BE2C (cell line): ENCODE measurements at regions not wholly inside any gene's neighbourhood (a gene's known extent, or its start where the extent isn't known, plus 50 kb on each side); places are given as distances from the start of the nearest gene placed in this dataset.

Experiments used
- DNase-seq: peaks from one replicate; pipeline ENCODE4 v3.0.0-alpha.2; 2020
- H3K27me3 ChIP-seq: fragments of 250-450 bp; sonication (Bioruptor Pico); 2 replicates; pipeline ENCODE4 v1.5.1; 2020; ENCODE audit warnings: mild to moderate bottlenecking
- H3K36me3 ChIP-seq: fragments of 250-450 bp; sonication (Bioruptor Pico); 2 replicates; pipeline ENCODE4 v1.5.1; 2020; ENCODE audit warnings: mild to moderate bottlenecking
- H3K4me1 ChIP-seq: fragments of 250-450 bp; sonication (Bioruptor Pico); 2 replicates; pipeline ENCODE4 v1.5.1; 2020
- H3K4me3 ChIP-seq: 2 replicates; pipeline ENCODE4 v1.5.1; 2011; ENCODE audit warnings: low read depth, low read length
- H3K9me3 ChIP-seq: fragments of 250-450 bp; sonication (Bioruptor Pico); 2 replicates; pipeline ENCODE4 v1.5.1; 2020
- CTCF ChIP-seq: IDR thresholded peaks from 2 replicates; pipeline ENCODE4 v1.5.1; 2012; ENCODE audit warnings: mild to moderate bottlenecking, low read depth, low read length

DNA sequence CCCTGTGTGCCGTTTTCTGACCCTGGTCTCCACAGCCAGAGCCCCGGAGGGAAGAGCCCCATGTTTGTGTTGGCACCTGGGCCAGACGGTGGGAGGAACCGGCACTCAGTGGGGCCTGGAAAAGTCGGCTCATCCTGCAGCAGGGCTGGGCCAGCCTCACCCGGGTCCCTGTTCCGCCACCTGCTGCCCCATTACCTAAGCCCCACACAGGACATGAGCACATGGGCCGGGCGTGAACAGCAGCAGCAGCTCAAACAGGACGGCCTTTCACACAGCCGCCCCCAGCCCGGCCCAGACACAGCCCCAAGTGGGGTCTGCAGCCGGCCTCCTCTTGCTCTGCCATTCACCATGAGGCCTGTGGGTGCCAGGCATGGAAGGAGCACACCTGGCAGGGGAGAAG, 302.4 kb downstream of the MN1 start:
- Histone ChIP-seq H3K36me3 (no peaks in the 10 kb centered on the region), H3K9me3 (no peaks in the 10 kb centered on the region), H3K4me3 (no peak overlapping the region), H3K4me1 (no peaks in the 10 kb centered on the region), H3K27me3 (no peaks in the 10 kb centered on the region)
- DNase-seq = no peak
- TF ChIP-seq CTCF = no peak

GRCh38 chr22:27501191-27501936, 300.2 kb downstream of the MN1 start:
- Histone ChIP-seq H3K36me3 (no peaks in the 10 kb centered on the region), H3K9me3 (no peaks in the 10 kb centered on the region; the same call in 1 of the 2 replicates), H3K4me3 (no peak overlapping the region), H3K27me3 (no peaks in the 10 kb centered on the region), H3K4me1 (no peaks in the 10 kb centered on the region)
- DNase-seq = no peak
- no peak for TF ChIP-seq CTCF

DNA sequence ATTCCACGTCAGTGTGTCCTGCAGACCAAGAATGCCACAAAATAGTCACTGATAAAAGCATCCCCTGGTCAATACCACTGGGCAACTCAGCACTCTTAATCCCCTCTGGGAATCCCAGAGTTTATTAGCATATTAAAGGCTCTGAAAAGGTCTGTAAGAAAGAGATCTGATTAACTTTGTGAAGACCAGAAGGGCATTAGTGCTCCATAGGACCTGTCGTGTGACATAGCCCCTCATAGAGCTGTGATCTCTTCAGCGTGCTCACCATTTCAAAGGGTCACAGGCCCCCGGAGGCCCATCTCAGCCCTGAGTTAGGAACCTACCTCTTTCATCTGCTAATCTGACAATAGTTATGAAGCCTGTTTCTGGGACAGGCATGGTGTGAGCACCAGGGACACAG, 299.2 kb downstream of the MN1 start:
- no peaks in the 10 kb centered on the region for H3K4me1 ChIP-seq
- H3K36me3 ChIP-seq = no peaks in the 10 kb centered on the region
- no peak for DNase-seq
- H3K9me3 ChIP-seq = no peaks in the 10 kb centered on the region; the same call in 1 of the 2 replicates
- TF ChIP-seq CTCF = no peak
- no peak overlapping the region for H3K4me3 ChIP-seq
- H3K27me3 ChIP-seq = no peaks in the 10 kb centered on the region

DNA sequence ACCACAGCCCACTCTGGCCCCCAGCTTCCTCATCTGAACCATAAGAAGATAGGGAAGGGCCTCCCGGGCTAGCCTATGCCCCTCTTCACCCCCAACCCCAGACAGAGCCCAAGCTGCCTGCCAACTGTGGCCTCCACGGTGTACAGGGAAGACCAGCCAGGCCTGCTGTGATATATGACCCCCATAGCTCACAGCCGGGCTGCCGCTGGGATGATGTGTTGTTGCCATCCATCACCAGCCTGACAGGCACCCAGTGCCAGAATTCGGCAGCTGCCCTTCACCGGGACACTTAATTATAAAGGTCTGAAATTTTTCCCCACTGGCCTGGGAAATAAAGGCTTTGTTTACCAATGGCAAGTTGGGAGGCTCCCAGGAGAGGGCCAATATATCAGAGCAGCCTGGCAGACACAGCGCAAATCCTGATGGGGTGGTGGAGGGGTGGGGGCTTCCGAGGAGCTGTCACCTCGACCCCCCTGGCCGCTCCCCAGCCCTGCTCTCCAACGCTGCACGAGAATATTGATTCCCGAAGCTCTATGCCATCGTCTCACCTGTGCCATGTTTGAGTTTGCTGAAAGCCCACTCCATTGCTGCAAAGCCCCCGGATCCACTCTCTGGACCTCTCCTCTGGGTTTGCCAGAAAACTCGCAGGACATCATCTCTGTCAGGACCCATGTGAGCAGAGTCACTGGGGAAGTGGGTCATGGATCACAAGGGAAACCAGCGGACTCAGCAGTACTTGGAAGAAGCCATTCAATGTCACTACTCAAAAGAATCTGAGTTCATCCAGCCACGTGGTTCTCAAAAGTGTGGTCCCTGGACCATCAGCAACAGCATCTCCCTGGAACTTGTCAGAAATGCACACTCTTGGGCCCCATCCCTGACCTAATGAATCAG, 296.9 kb downstream of the MN1 start:
- no peak for DNase-seq
- Histone ChIP-seq H3K9me3 (no peaks in the 10 kb centered on the region; the same call in 1 of the 2 replicates), H3K27me3 (no peaks in the 10 kb centered on the region), H3K36me3 (no peaks in the 10 kb centered on the region), H3K4me3 (no peak overlapping the region), H3K4me1 (no peaks in the 10 kb centered on the region)
- TF ChIP-seq CTCF = no peak

DNA sequence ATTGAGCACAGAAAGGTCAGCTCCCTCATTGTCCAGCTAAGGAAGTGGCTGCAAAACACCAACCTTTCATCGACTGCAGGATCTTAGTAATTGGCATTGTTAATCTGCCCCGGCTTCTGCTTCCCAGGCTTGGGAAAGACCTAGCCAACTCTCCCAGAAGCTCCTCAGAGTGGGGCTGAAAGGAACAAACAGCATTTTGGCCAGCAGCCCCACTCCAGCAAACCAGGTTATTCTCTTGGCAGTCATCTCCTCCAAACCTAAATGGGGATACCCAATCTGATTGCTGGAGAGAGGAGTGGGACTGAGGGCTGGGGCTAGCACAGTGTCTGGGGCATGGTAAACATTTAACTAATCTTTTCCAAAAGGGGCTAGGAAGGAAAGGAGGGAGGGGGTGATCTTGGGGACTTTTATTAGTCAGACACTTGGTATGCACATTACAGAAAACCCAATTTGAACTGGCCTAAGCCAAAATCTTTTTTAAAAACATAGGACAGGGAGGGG, 294.4 kb downstream of the MN1 start:
- TF ChIP-seq CTCF = no peak
- no peaks in the 10 kb centered on the region for H3K4me1 ChIP-seq
- H3K27me3 ChIP-seq = no peaks in the 10 kb centered on the region
- H3K36me3 ChIP-seq = no peaks in the 10 kb centered on the region
- no peaks in the 10 kb centered on the region; the same call in 1 of the 2 replicates for H3K9me3 ChIP-seq
- no peak overlapping the region for H3K4me3 ChIP-seq
- no peak for DNase-seq
